ENCODE measurements at regions not wholly inside any gene's neighbourhood (a gene's known extent, or its start where the extent isn't known, plus 50 kb on each side); places are given as distances from the start of the nearest gene placed in this dataset.

DNA sequence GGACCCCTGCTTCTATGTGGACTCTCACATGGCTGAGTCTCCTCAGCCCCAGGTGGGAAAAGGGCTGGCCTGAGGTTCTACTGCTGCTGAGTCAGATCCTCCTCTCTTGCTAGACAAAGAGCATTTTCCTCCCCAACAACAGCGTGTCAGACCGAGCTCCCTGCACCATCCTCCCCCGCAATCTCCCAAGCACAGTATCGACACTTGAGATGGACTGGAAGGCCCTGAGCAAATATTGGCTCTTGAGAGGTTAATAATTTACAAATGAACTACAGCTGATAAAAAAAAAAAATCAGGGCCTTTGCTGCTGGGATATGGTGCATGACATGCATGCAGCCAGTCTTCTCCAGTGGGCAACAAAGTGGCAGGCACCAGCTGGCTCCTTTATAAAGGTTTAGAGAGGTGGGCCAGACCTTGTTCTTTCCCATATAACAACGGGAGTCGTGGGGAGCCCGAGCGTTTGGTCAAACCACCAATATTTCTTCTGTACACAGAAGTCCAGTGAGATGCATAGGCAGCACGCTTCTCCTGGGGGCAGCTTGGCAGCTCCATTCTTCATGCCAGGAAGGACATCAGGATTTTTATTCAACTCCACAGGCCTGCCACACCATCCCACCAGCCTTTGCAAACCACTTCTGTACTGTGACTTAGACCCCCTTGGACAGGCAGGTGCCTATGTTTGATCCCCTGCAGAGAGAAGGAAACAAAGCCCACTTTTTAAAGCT lies 55.4 kb upstream of the CAMK1G start:
- DNase-seq (ENCODE audit: low read depth, low spot score): no peak

DNA sequence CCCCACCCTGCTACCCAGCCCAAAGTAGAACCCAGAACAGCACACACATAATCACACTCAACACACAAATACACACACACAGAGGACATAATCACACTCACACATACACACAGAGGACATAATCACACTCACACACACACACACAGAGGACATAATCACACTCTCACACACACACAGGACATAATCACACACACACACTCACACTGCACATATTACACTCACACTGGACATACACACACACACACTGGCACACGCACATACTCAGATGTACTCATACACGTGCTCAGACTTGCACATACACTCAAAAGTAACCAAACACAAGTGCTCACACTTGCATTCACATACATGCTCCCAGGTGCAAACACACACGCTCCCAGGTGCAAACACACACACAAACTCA lies 54.3 kb upstream of the CAMK1G start:
- DNase-seq (ENCODE audit: low read depth, low spot score): no peak

DNA sequence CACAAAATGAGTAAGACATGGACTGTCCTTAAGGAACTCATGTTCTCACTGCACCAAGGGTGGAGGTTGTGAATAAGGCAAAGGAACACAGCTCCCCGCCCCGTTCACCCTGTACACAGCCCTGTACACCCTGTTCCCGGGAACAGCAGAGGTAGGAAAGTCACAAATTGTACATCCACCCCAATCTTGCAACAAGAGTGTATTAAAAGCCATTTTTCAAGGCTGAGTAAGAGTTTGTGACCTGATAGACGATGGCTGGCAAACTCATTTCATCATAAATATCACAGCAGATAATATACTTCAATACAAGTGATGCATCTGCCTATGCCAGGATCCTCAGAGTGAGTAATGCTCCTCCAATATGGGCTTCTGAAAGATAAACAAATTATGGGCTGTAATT lies 52.5 kb upstream of the CAMK1G start:
- DNase-seq (ENCODE audit: low read depth, low spot score): no peak

DNA sequence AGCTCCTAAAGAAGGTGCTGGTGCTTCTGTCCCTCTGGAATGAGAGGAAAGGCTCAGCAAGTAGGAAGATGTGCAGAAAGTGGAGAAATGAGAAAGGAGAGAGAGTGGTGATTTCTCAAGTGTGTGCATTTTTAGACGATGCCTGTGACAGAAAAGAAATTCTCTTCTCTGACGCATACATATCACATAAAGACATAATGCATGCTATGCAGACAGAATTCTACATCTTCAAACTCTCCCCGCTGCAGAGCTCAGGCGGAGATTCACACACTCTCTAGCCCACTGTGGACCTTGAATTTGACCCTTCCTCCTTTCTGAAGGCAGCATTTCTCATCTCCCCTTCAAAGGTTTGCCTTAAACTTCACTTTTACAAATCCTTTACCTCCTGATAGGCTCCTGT lies 52.0 kb upstream of the CAMK1G start:
- no peak for DNase-seq (ENCODE audit: low read depth, low spot score)

Measured in pulmonary artery endothelial cell (primary cell).